IMR-90 (cell line): ENCODE measurements at regions not wholly inside any gene's neighbourhood (a gene's known extent, or its start where the extent isn't known, plus 50 kb on each side); places are given as distances from the start of the nearest gene placed in this dataset.
"Not testable (repeated sequence)": the region's sequence is repeated elsewhere in the genome, so short reads cannot be mapped to it uniquely, and the experiment has no call there.

Source experiments
- ATAC-seq: fragments of 200-7000 bp; cut with Tn5 transposase; 2 replicates; pipeline ENCODE4 v1.9.1; 2020; ENCODE audit warnings: low read depth, mild to moderate bottlenecking, moderate library complexity
- BruUV-seq: library from RNA; stranded (reverse); fragments of 400-500 nt; replicated peaks from 2 replicates; lab custom pipeline; 2021; lab: Mats Ljungman, UMichigan
- CTCF ChIA-PET: fragments of 300-600 bp; formaldehyde crosslinking; extraction: SDS; loops from one replicate; lab custom pipeline; 2021; ENCODE audit warnings: antibody characterized with exemption; lab: Yijun Ruan, JAX
- POLR2A ChIA-PET: fragments of 300-600 bp; sonication (Branson Sonifier 250); formaldehyde crosslinking; loops from one replicate; lab custom pipeline; 2022; ENCODE audit warnings: antibody characterized with exemption; ENCODE audit not compliant: unreplicated experiment; lab: Charles Lee
- DNase-seq: peaks from one replicate; pipeline ENCODE4 v3.0.0; 2013
- H2AFZ ChIP-seq: replicated peaks from 2 replicates; pipeline ENCODE3; 2013; ENCODE audit warnings: low read length, mild to moderate bottlenecking; ENCODE audit not compliant: poor library complexity
- H2AK5ac ChIP-seq: 2 replicates; pipeline ENCODE4 v1.6.1; 2013; ENCODE audit warnings: low read depth, low read length, inconsistent platforms
- H2AK9ac ChIP-seq: replicated peaks from 2 replicates; pipeline ENCODE3; 2013; ENCODE audit warnings: mild to moderate bottlenecking, low read depth, low read length, moderate library complexity; ENCODE audit not compliant: poor library complexity
- H2BK120ac ChIP-seq: 2 replicates; pipeline ENCODE4 v1.6.1; 2013; ENCODE audit warnings: low read depth, low read length, inconsistent platforms
- H2BK15ac ChIP-seq: 3 replicates; pipeline ENCODE4 v1.6.1; 2013; ENCODE audit warnings: low read depth, low read length, inconsistent platforms
- H2BK20ac ChIP-seq: 2 replicates; pipeline ENCODE4 v1.6.1; 2013; ENCODE audit warnings: low read depth, mild to moderate bottlenecking, inconsistent platforms, low read length, moderate library complexity
- H2BK5ac ChIP-seq: 2 replicates; pipeline ENCODE4 v1.6.1; 2013; ENCODE audit warnings: mild to moderate bottlenecking, low read depth, low read length, inconsistent platforms; ENCODE audit not compliant: poor library complexity, severe bottlenecking
- H3K14ac ChIP-seq: replicated peaks from 2 replicates; pipeline ENCODE4 v1.6.1; 2013; ENCODE audit warnings: low read depth, low read length, inconsistent platforms
- H3K18ac ChIP-seq: 2 replicates; pipeline ENCODE4 v1.6.1; 2013; ENCODE audit warnings: low read depth, low read length, control low read depth
- H3K23ac ChIP-seq: 2 replicates; pipeline ENCODE4 v1.6.1; 2013; ENCODE audit warnings: low read depth, low read length, inconsistent platforms
- H3K27ac ChIP-seq: 2 replicates; pipeline ENCODE4 v1.5.1; 2013; ENCODE audit warnings: mild to moderate bottlenecking, control low read depth, low read length; ENCODE audit not compliant: insufficient read depth
- H3K27me3 ChIP-seq: 2 replicates; pipeline ENCODE4 v1.6.1; 2013; ENCODE audit warnings: low read length; ENCODE audit not compliant: control insufficient read depth, insufficient read depth
- H3K36me3 ChIP-seq: 2 replicates; pipeline ENCODE4 v1.6.1; 2013; ENCODE audit warnings: low read length, mixed read lengths; ENCODE audit not compliant: control insufficient read depth, insufficient read depth
- H3K4ac ChIP-seq: 2 replicates; pipeline ENCODE4 v1.6.1; 2013; ENCODE audit warnings: low read depth, low read length, inconsistent platforms
- H3K4me1 ChIP-seq: 2 replicates; pipeline ENCODE4 v1.6.1; 2013; ENCODE audit warnings: low read length, mixed read lengths; ENCODE audit not compliant: control insufficient read depth, insufficient read depth
- H3K4me2 ChIP-seq: 2 replicates; pipeline ENCODE4 v1.6.1; 2013; ENCODE audit warnings: low read depth, mild to moderate bottlenecking, control low read depth, low read length, moderate library complexity
- H3K4me3 ChIP-seq: 2 replicates; pipeline ENCODE4 v1.5.1; 2013; ENCODE audit warnings: low read depth, mild to moderate bottlenecking, control low read depth, low read length, moderate library complexity; ENCODE audit not compliant: insufficient read depth
- H3K56ac ChIP-seq: 2 replicates; pipeline ENCODE4 v1.6.1; 2013; ENCODE audit warnings: low read length, inconsistent platforms; ENCODE audit not compliant: insufficient read depth; ENCODE audit errors: extremely low read depth
- H3K79me1 ChIP-seq, 2 experiments: 2 replicates each; pipeline ENCODE4 v1.6.1; 2013; ENCODE audit warnings: low read length in 2 of 2, inconsistent platforms in 1 of 2, low read depth in 1 of 2
- H3K9ac ChIP-seq: 2 replicates; pipeline ENCODE4 v1.6.1; 2013; ENCODE audit warnings: low read depth, low read length, control low read depth
- H3K9me1 ChIP-seq: 2 replicates; pipeline ENCODE4 v1.6.1; 2013; ENCODE audit warnings: low read length, inconsistent platforms; ENCODE audit not compliant: insufficient read depth
- H3K9me3 ChIP-seq: 2 replicates; pipeline ENCODE4 v1.6.1; 2013; ENCODE audit warnings: low read length; ENCODE audit not compliant: control insufficient read depth, insufficient read depth
- H4K20me1 ChIP-seq: 2 replicates; pipeline ENCODE4 v1.6.1; 2013; ENCODE audit warnings: low read length, inconsistent platforms; ENCODE audit not compliant: insufficient read depth
- H4K5ac ChIP-seq: 2 replicates; pipeline ENCODE4 v1.6.1; 2013; ENCODE audit warnings: mild to moderate bottlenecking, low read depth, low read length, control low read depth
- H4K8ac ChIP-seq, 2 experiments: 2 replicates each; pipeline ENCODE4 v1.6.1; 2013; ENCODE audit warnings: low read depth in 2 of 2, low read length in 2 of 2, control low read depth in 1 of 2, inconsistent platforms in 1 of 2
- H4K91ac ChIP-seq: 2 replicates; pipeline ENCODE4 v1.6.1; 2013; ENCODE audit warnings: low read depth, low read length, inconsistent platforms; ENCODE audit not compliant: insufficient read depth
- WGBS, 2 experiments: methylation state at CpG; one replicate each; pipeline versions ENCODE4 v1.1.5 to v1.1.7; 2013; ENCODE audit warnings: missing lambda C conversion rate in 2 of 2; ENCODE audit not compliant: insufficient read length in 1 of 2; ENCODE audit errors: extremely low coverage in 2 of 2; 5-methylcytosine and 5-hydroxymethylcytosine counted together
- dilution Hi-C: fragments of 300-500 bp; cut with HindIII; formaldehyde crosslinking; loops from one replicate; pipeline ENCODE4 v1.14.3; 2018; ENCODE audit warnings: low sequenced_read_pairs; ENCODE audit not compliant: unreplicated experiment
- in situ Hi-C: fragments of 300-500 bp; cut with MboI; formaldehyde crosslinking; loops from 3 replicates; pipeline ENCODE4 v1.14.3; 2019; ENCODE audit warnings: low sequenced_read_pairs, inconsistent platforms, mixed read lengths
- intact Hi-C: fragments of 100-400 bp; cut with micrococcal nuclease; formaldehyde crosslinking; loops from 2 replicates; pipeline ENCODE4 v1.10.0; 2022

GRCh38 chr9:38840213-38840612 is 120.3 kb upstream of the FAM240B start:
- intact Hi-C loops = not testable (repeated sequence)

GRCh38 chr9:38833706-38834105 is 113.8 kb upstream of the FAM240B start:
- dilution Hi-C loops, H4K8ac ChIP-seq, H3K56ac ChIP-seq, in situ Hi-C loops, CTCF ChIA-PET, H2BK15ac ChIP-seq, H4K20me1 ChIP-seq, intact Hi-C loops, H3K23ac ChIP-seq, H4K91ac ChIP-seq, H3K79me1 ChIP-seq, H2BK20ac ChIP-seq, H2AFZ ChIP-seq, DNase-seq, H3K14ac ChIP-seq, H4K5ac ChIP-seq, H3K4me2 ChIP-seq, H2BK120ac ChIP-seq, H3K9me1 ChIP-seq, H3K27ac ChIP-seq, H2AK5ac ChIP-seq, H3K9me3 ChIP-seq, H3K27me3 ChIP-seq, H3K4me3 ChIP-seq, H3K9ac ChIP-seq, H3K18ac ChIP-seq, H3K4ac ChIP-seq, H2AK9ac ChIP-seq, BruUV-seq, H2BK5ac ChIP-seq, H3K4me1 ChIP-seq, ATAC-seq, H3K36me3 ChIP-seq, POLR2A ChIA-PET: not testable (repeated sequence)
- no CpG with 5 or more reads among the region's 3 CpGs for WGBS, 2 experiments

More at GRCh38 chr9:38840213-38840612, 120.3 kb upstream of the FAM240B start:
- ATAC-seq, H3K9me1 ChIP-seq, H4K5ac ChIP-seq, H3K4me2 ChIP-seq, H3K4ac ChIP-seq, H2AFZ ChIP-seq, H3K4me1 ChIP-seq, H3K9me3 ChIP-seq, H2BK15ac ChIP-seq, H3K27me3 ChIP-seq, H4K91ac ChIP-seq, dilution Hi-C loops, H2BK120ac ChIP-seq, H4K20me1 ChIP-seq, H2BK20ac ChIP-seq, H3K79me1 ChIP-seq, H4K8ac ChIP-seq, in situ Hi-C loops, H3K27ac ChIP-seq, H3K4me3 ChIP-seq, H3K9ac ChIP-seq, H3K36me3 ChIP-seq, H2AK9ac ChIP-seq, H3K18ac ChIP-seq, H3K23ac ChIP-seq, POLR2A ChIA-PET, H2BK5ac ChIP-seq, DNase-seq, H3K56ac ChIP-seq, H3K14ac ChIP-seq, H2AK5ac ChIP-seq, CTCF ChIA-PET, BruUV-seq: not testable (repeated sequence)
- WGBS, 2 experiments = no CpG with 5 or more reads among the region's 3 CpGs
